ENCODE measurements at regions not wholly inside any gene's neighbourhood (a gene's known extent, or its start where the extent isn't known, plus 50 kb on each side); places are given as distances from the start of the nearest gene placed in this dataset.
A peak's percentile ranks its signal among the peaks of the same experiment; 100 is the strongest.

GRCh38 chr9:16133556-16134227 is 580.8 kb downstream of the CCDC171 start:
- intact Hi-C loops (cut with micrococcal nuclease), result loop anchor here (1.0 kb wide), 2 partner anchors 94 to 296 kb away; no protein-coding TSS in a partner anchor
- peak; percentile 19 for DNase-seq
- no peaks in the 10 kb centered on the region for H3K9me3 Mint-ChIP-seq
- H3K4me3 Mint-ChIP-seq, result no peak overlapping the region
- H3K27ac Mint-ChIP-seq, result no peak overlapping the region
- H3K27me3 Mint-ChIP-seq (ENCODE audit: low read depth), result peaks cover 2% of the 10 kb centered on the region
- H3K36me3 Mint-ChIP-seq (ENCODE audit: low read depth), result no peaks in the 10 kb centered on the region
- CTCF ChIA-PET, result interaction anchor here (0.5 to 1.3 kb wide), 3 partner anchors 260 to 480 kb away, joined by 3 to 5 read pairs (median 4); no protein-coding TSS in a partner anchor
- no peaks in the 10 kb centered on the region for H3K4me1 Mint-ChIP-seq (ENCODE audit: low read depth)

- H3K36me3 Mint-ChIP-seq (ENCODE audit: low read depth), result no peaks in the 10 kb centered on the region
- CTCF ChIA-PET, result no interaction called here
- H3K9me3 Mint-ChIP-seq, result no peaks in the 10 kb centered on the region
- no peak overlapping the region for H3K27ac Mint-ChIP-seq
- intact Hi-C loops (cut with micrococcal nuclease), result no loop called here
- H3K4me1 Mint-ChIP-seq (ENCODE audit: low read depth), result no peaks in the 10 kb centered on the region
- DNase-seq, result no peak
- H3K27me3 Mint-ChIP-seq (ENCODE audit: low read depth), result peaks cover 2% of the 10 kb centered on the region
- H3K4me3 Mint-ChIP-seq, result no peak overlapping the region
Measured at GRCh38 chr9:16134351-16134750, 581.5 kb downstream of the CCDC171 start.

GRCh38 chr9:16135968-16136367 is 583.1 kb downstream of the CCDC171 start:
- DNase-seq, result no peak
- no peaks in the 10 kb centered on the region for H3K9me3 Mint-ChIP-seq
- H3K36me3 Mint-ChIP-seq (ENCODE audit: low read depth), result no peaks in the 10 kb centered on the region
- no peak overlapping the region for H3K27ac Mint-ChIP-seq
- CTCF ChIA-PET, result no interaction called here
- H3K4me1 Mint-ChIP-seq (ENCODE audit: low read depth), result no peaks in the 10 kb centered on the region
- peaks cover 2% of the 10 kb centered on the region for H3K27me3 Mint-ChIP-seq (ENCODE audit: low read depth)
- no peak overlapping the region for H3K4me3 Mint-ChIP-seq
- intact Hi-C loops (cut with micrococcal nuclease), result no loop called here

- no peak for DNase-seq
- H3K27me3 Mint-ChIP-seq (ENCODE audit: low read depth), result peaks cover 2% of the 10 kb centered on the region
- H3K4me3 Mint-ChIP-seq, result no peak overlapping the region
- CTCF ChIA-PET, result no interaction called here
- no peaks in the 10 kb centered on the region for H3K4me1 Mint-ChIP-seq (ENCODE audit: low read depth)
- H3K36me3 Mint-ChIP-seq (ENCODE audit: low read depth), result no peaks in the 10 kb centered on the region
- no peaks in the 10 kb centered on the region for H3K9me3 Mint-ChIP-seq
- intact Hi-C loops (cut with micrococcal nuclease), result no loop called here
- H3K27ac Mint-ChIP-seq, result no peak overlapping the region
Measured at GRCh38 chr9:16136451-16136850, 583.6 kb downstream of the CCDC171 start.

- Mint-ChIP-seq H3K4me3 (no peak overlapping the region), H3K36me3 (ENCODE audit: low read depth) (no peaks in the 10 kb centered on the region), H3K27ac (no peak overlapping the region), H3K4me1 (ENCODE audit: low read depth) (no peaks in the 10 kb centered on the region), H3K27me3 (ENCODE audit: low read depth) (peaks cover 2% of the 10 kb centered on the region), H3K9me3 (no peaks in the 10 kb centered on the region)
- CTCF ChIA-PET, result no interaction called here
- intact Hi-C loops (cut with micrococcal nuclease), result no loop called here
- DNase-seq, result no peak
Measured at GRCh38 chr9:16136961-16137360, 584.1 kb downstream of the CCDC171 start.

- Mint-ChIP-seq H3K27ac (no peak overlapping the region), H3K9me3 (no peaks in the 10 kb centered on the region), H3K4me1 (ENCODE audit: low read depth) (no peaks in the 10 kb centered on the region), H3K36me3 (ENCODE audit: low read depth) (no peaks in the 10 kb centered on the region), H3K27me3 (ENCODE audit: low read depth) (no peaks in the 10 kb centered on the region), H3K4me3 (no peak overlapping the region)
- DNase-seq, result no peak
- intact Hi-C loops (cut with micrococcal nuclease), result no loop called here
- CTCF ChIA-PET, result no interaction called here
Measured at GRCh38 chr9:16138561-16139491, 586.0 kb downstream of the CCDC171 start.

GRCh38 chr9:16139774-16140173 is 586.9 kb downstream of the CCDC171 start:
- Mint-ChIP-seq H3K27ac (no peak overlapping the region), H3K36me3 (ENCODE audit: low read depth) (no peaks in the 10 kb centered on the region), H3K9me3 (no peaks in the 10 kb centered on the region), H3K4me3 (no peak overlapping the region), H3K4me1 (ENCODE audit: low read depth) (no peaks in the 10 kb centered on the region), H3K27me3 (ENCODE audit: low read depth) (no peaks in the 10 kb centered on the region)
- CTCF ChIA-PET, result no interaction called here
- intact Hi-C loops (cut with micrococcal nuclease), result no loop called here
- DNase-seq, result no peak

- CTCF ChIA-PET, result no interaction called here
Measured at GRCh38 chr9:16143310-16143709, 590.5 kb downstream of the CCDC171 start.

GRCh38 chr9:16143947-16144890 is 591.4 kb downstream of the CCDC171 start:
- Mint-ChIP-seq H3K4me3 (no peak overlapping the region), H3K9me3 (no peaks in the 10 kb centered on the region), H3K36me3 (ENCODE audit: low read depth) (no peaks in the 10 kb centered on the region), H3K4me1 (ENCODE audit: low read depth) (no peaks in the 10 kb centered on the region), H3K27me3 (ENCODE audit: low read depth) (no peaks in the 10 kb centered on the region), H3K27ac (no peak overlapping the region)
- intact Hi-C loops (cut with micrococcal nuclease), result no loop called here
- no peak for DNase-seq
- CTCF ChIA-PET, result no interaction called here

More at GRCh38 chr9:16143310-16143709, 590.5 kb downstream of the CCDC171 start:
- no peaks in the 10 kb centered on the region for H3K27me3 Mint-ChIP-seq (ENCODE audit: low read depth)
- no peaks in the 10 kb centered on the region for H3K4me1 Mint-ChIP-seq (ENCODE audit: low read depth)
- intact Hi-C loops (cut with micrococcal nuclease), result no loop called here
- no peak overlapping the region for H3K27ac Mint-ChIP-seq
- no peak for DNase-seq
- H3K4me3 Mint-ChIP-seq, result no peak overlapping the region
- H3K36me3 Mint-ChIP-seq (ENCODE audit: low read depth), result no peaks in the 10 kb centered on the region
- no peaks in the 10 kb centered on the region for H3K9me3 Mint-ChIP-seq

- no peaks in the 10 kb centered on the region for H3K36me3 Mint-ChIP-seq (ENCODE audit: low read depth)
- intact Hi-C loops (cut with micrococcal nuclease), result no loop called here
- no peaks in the 10 kb centered on the region for H3K4me1 Mint-ChIP-seq (ENCODE audit: low read depth)
- H3K27me3 Mint-ChIP-seq (ENCODE audit: low read depth), result no peaks in the 10 kb centered on the region
- H3K9me3 Mint-ChIP-seq, result no peaks in the 10 kb centered on the region
- CTCF ChIA-PET, result no interaction called here
- no peak overlapping the region for H3K27ac Mint-ChIP-seq
- no peak overlapping the region for H3K4me3 Mint-ChIP-seq
- no peak for DNase-seq
Measured at GRCh38 chr9:16145196-16145950, 592.5 kb downstream of the CCDC171 start.

GRCh38 chr9:16147726-16148125 is 594.9 kb downstream of the CCDC171 start:
- Mint-ChIP-seq H3K27me3 (ENCODE audit: low read depth) (peaks cover 3% of the 10 kb centered on the region), H3K4me1 (ENCODE audit: low read depth) (no peaks in the 10 kb centered on the region), H3K27ac (no peak overlapping the region), H3K4me3 (no peak overlapping the region), H3K9me3 (no peaks in the 10 kb centered on the region), H3K36me3 (ENCODE audit: low read depth) (no peaks in the 10 kb centered on the region)
- CTCF ChIA-PET, result no interaction called here
- intact Hi-C loops (cut with micrococcal nuclease), result no loop called here
- DNase-seq, result no peak

GRCh38 chr9:16150501-16150900 is 597.7 kb downstream of the CCDC171 start:
- no peaks in the 10 kb centered on the region for H3K36me3 Mint-ChIP-seq (ENCODE audit: low read depth)

More at GRCh38 chr9:16150501-16150900, 597.7 kb downstream of the CCDC171 start:
- H3K27ac Mint-ChIP-seq, result no peak overlapping the region
- H3K27me3 Mint-ChIP-seq (ENCODE audit: low read depth), result peaks cover 12% of the 10 kb centered on the region
- no peak overlapping the region for H3K4me3 Mint-ChIP-seq
- peaks cover 8% of the 10 kb centered on the region for H3K4me1 Mint-ChIP-seq (ENCODE audit: low read depth)
- CTCF ChIA-PET, result no interaction called here
- intact Hi-C loops (cut with micrococcal nuclease), result no loop called here
- DNase-seq, result no peak
- H3K9me3 Mint-ChIP-seq, result no peaks in the 10 kb centered on the region
